Left lung (tissue), 4 donors: ENCODE measurements at regions not wholly inside any gene's neighbourhood (a gene's known extent, or its start where the extent isn't known, plus 50 kb on each side); places are given as distances from the start of the nearest gene placed in this dataset.

Source experiments
- ATAC-seq: fragments of 200-7000 bp; cut with Tn5 transposase; one replicate; pipeline ENCODE4 v1.9.1; 2020; ENCODE audit warnings: moderate library complexity
- DNase-seq, 4 donors: peaks; one replicate each; pipeline ENCODE4 v3.0.0-alpha.2; 2013 to 2020
- H3K27ac ChIP-seq, 2 donors: fragments of 200-600 bp; sonication (generic) in 1 of 2; one replicate each; pipeline versions ENCODE4 v1.5.0 to v1.8.0; 2020 to 2021
- H3K27me3 ChIP-seq, 2 donors: fragments of 200-600 bp; sonication (generic) in 1 of 2; one replicate each; pipeline versions ENCODE4 v1.5.0 to v1.8.0; 2020 to 2021
- H3K36me3 ChIP-seq, 2 donors: fragments of 200-600 bp; sonication (generic) in 1 of 2; one replicate each; pipeline versions ENCODE4 v1.5.0 to v1.8.0; 2020 to 2021
- H3K4me1 ChIP-seq, 2 donors: fragments of 200-600 bp; one replicate each; pipeline ENCODE4 v1.8.0; 2021
- H3K4me3 ChIP-seq, 2 donors: fragments of 200-600 bp; sonication (generic) in 1 of 2; one replicate each; pipeline versions ENCODE4 v1.5.0 to v1.8.0; 2020 to 2021; ENCODE audit warnings: mild to moderate bottlenecking in 1 of 2
- H3K9me3 ChIP-seq, 2 donors: fragments of 200-600 bp; sonication (generic) in 1 of 2; one replicate each; pipeline versions ENCODE4 v1.5.0 to v1.8.0; 2020 to 2021
- CTCF ChIP-seq, 2 donors: fragments of 200-600 bp; sonication (generic) in 1 of 2; IDR thresholded peaks; one replicate each; pipeline versions ENCODE4 v1.5.0 to v1.8.0; 2021; ENCODE audit warnings: antibody characterized with exemption in 2 of 2
- intact Hi-C, 2 donors: fragments of 100-400 bp; cut with DNase I; formaldehyde crosslinking; loops; one replicate each; pipeline versions ENCODE4 v1.11.2 to v1.14.2; 2022
- donor health status: DM: no; HTN: yes; CAD: no.
- donor health status: DM: no; HTN: no; CAD: no.

GRCh38 chr2:66694087-66694860 lies 259.3 kb downstream of the MEIS1 start:
- ATAC-seq, result no peak
- Histone ChIP-seq H3K36me3 (no peaks in the 10 kb centered on the region), H3K27me3 (no peaks in the 10 kb centered on the region), H3K27ac (peak overlapping the region in 1 of 2 donors; percentile 71), H3K9me3 (no peaks in the 10 kb centered on the region), H3K4me1 (no peaks in the 10 kb centered on the region), H3K4me3 (no peak overlapping the region)
- no peak for DNase-seq
- TF ChIP-seq CTCF (IDR thresholded peaks at IDR 0.05), result no peak
- intact Hi-C loops, result loop anchor here in 1 of 2 donors (10.0 kb wide), 1 partner anchor 109 kb away; no protein-coding TSS in a partner anchor

- no peak for TF ChIP-seq CTCF (IDR thresholded peaks at IDR 0.05)
- intact Hi-C loops, result loop anchor here in 1 of 2 donors (10.0 kb wide), 1 partner anchor 110 kb away; no protein-coding TSS in a partner anchor
These were observed 260.4 kb downstream of the MEIS1 start for GRCh38 chr2:66695226-66695735.

GRCh38 chr2:66696374-66696773 lies 261.4 kb downstream of the MEIS1 start:
- intact Hi-C loops, result loop anchor here in 1 of 2 donors (10.0 kb wide), 1 partner anchor 112 kb away; no protein-coding TSS in a partner anchor
- H3K4me1 ChIP-seq, result no peaks in the 10 kb centered on the region
- ATAC-seq, result no peak
- H3K36me3 ChIP-seq, result no peaks in the 10 kb centered on the region
- DNase-seq, result no peak
- no peak overlapping the region for H3K4me3 ChIP-seq
- TF ChIP-seq CTCF (IDR thresholded peaks at IDR 0.05), result no peak
- no peaks in the 10 kb centered on the region for H3K9me3 ChIP-seq
- no peaks in the 10 kb centered on the region for H3K27me3 ChIP-seq
- H3K27ac ChIP-seq, result peak overlapping the region in 1 of 2 donors; percentile 58

More at GRCh38 chr2:66695226-66695735, 260.4 kb downstream of the MEIS1 start:
- Histone ChIP-seq H3K27me3 (no peaks in the 10 kb centered on the region), H3K36me3 (no peaks in the 10 kb centered on the region), H3K27ac (peak overlapping the region in 1 of 2 donors; percentile 58), H3K4me3 (no peak overlapping the region), H3K4me1 (no peaks in the 10 kb centered on the region), H3K9me3 (no peaks in the 10 kb centered on the region)
- DNase-seq (no peak), ATAC-seq (no peak)

- H3K27ac ChIP-seq, result peak overlapping the region in 1 of 2 donors; percentile 58
- H3K4me3 ChIP-seq, result no peak overlapping the region
- no peak for TF ChIP-seq CTCF (IDR thresholded peaks at IDR 0.05)
- no peaks in the 10 kb centered on the region for H3K9me3 ChIP-seq
- H3K27me3 ChIP-seq, result no peaks in the 10 kb centered on the region
- DNase-seq (peak in 1 of 4 donors; percentile 83), ATAC-seq (no peak)
- H3K4me1 ChIP-seq, result no peaks in the 10 kb centered on the region
- intact Hi-C loops, result loop anchor here in 1 of 2 donors (10.0 kb wide), 1 partner anchor 112 kb away; no protein-coding TSS in a partner anchor
- H3K36me3 ChIP-seq, result no peaks in the 10 kb centered on the region
These were observed 262.0 kb downstream of the MEIS1 start for GRCh38 chr2:66696886-66697285.

- Histone ChIP-seq H3K27ac (peak overlapping the region in 1 of 2 donors; percentile 58), H3K27me3 (no peaks in the 10 kb centered on the region), H3K36me3 (no peaks in the 10 kb centered on the region), H3K4me1 (no peaks in the 10 kb centered on the region), H3K9me3 (no peaks in the 10 kb centered on the region), H3K4me3 (no peak overlapping the region)
- DNase-seq (no peak), ATAC-seq (no peak)
- intact Hi-C loops, result loop anchor here in 1 of 2 donors (10.0 kb wide), 1 partner anchor 113 kb away; no protein-coding TSS in a partner anchor
- TF ChIP-seq CTCF (IDR thresholded peaks at IDR 0.05), result no peak
These were observed 262.4 kb downstream of the MEIS1 start for GRCh38 chr2:66697366-66697765.
